GM12878 (cell line): ENCODE measurements at regions not wholly inside any gene's neighbourhood (a gene's known extent, or its start where the extent isn't known, plus 50 kb on each side); places are given as distances from the start of the nearest gene placed in this dataset.

Experiments used
- ATAC-seq: fragments of 200-7000 bp; cut with Tn5 transposase; 3 replicates; pipeline ENCODE4 v1.9.1; 2020; ENCODE audit warnings: mild to moderate bottlenecking, moderate library complexity
- BruUV-seq: library from RNA; stranded (reverse); fragments of 400-500 nt; replicated peaks from 2 replicates; lab custom pipeline; 2021; lab: Mats Ljungman, UMichigan
- CTCF ChIA-PET: fragments of 300-600 bp; sonication (Branson Sonifier 250); formaldehyde crosslinking; extraction: SDS; loops from one replicate; lab custom pipeline; 2021; ENCODE audit warnings: inconsistent platforms; lab: Yijun Ruan, JAX
- POLR2A ChIA-PET: fragments of 350-600 bp; formaldehyde crosslinking; extraction: SDS; loops from one replicate; lab custom pipeline; 2021; ENCODE audit warnings: inconsistent platforms; lab: Charles Lee
- RAD21 ChIA-PET: fragments of 300-600 bp; sonication (Branson Sonifier 250); formaldehyde crosslinking; loops from one replicate; lab custom pipeline; 2023; ENCODE audit warnings: antibody characterized with exemption; ENCODE audit not compliant: unreplicated experiment; lab: Charles Lee
- SMC1A ChIA-PET: fragments of 300-600 bp; sonication (Branson Sonifier 250); formaldehyde crosslinking; loops from one replicate; lab custom pipeline; 2023; ENCODE audit not compliant: unreplicated experiment, uncharacterized antibody; lab: Charles Lee
- DNase-seq: peaks from one replicate; pipeline ENCODE4 v3.0.0-alpha.2; 2011; ENCODE audit warnings: low read depth, low spot score
- FAIRE-seq: peaks from 3 replicates; lab custom pipeline; 2011; peaks lifted over from hg19 to GRCh38; lab: Jason Lieb, UNC
- H2AFZ ChIP-seq: 2 replicates; pipeline ENCODE4 v1.6.0; 2011; ENCODE audit warnings: low read depth, low read length, control low read depth; ENCODE audit not compliant: control insufficient read depth
- H3K27ac ChIP-seq: 2 replicates; pipeline ENCODE4 v1.5.1; 2011; ENCODE audit warnings: control low read depth; ENCODE audit not compliant: control insufficient read depth, insufficient read depth
- H3K27me3 ChIP-seq, 2 experiments: replicated peaks in 1 of 2; 2 replicates each; pipeline versions ENCODE4 v1.6.0 to v1.6.1; 2011; ENCODE audit warnings: low read length in 1 of 2; ENCODE audit not compliant: control insufficient read depth in 2 of 2, insufficient read depth in 2 of 2
- H3K36me3 ChIP-seq, 2 experiments: 2 replicates each; pipeline ENCODE4 v1.5.1; 2011; ENCODE audit warnings: low read length in 1 of 2; ENCODE audit not compliant: control insufficient read depth in 2 of 2, insufficient read depth in 2 of 2
- H3K4me1 ChIP-seq: 2 replicates; pipeline ENCODE4 v1.6.1; 2011; ENCODE audit warnings: mild to moderate bottlenecking, low read length, moderate library complexity, mixed read lengths; ENCODE audit not compliant: control insufficient read depth, insufficient read depth
- H3K4me2 ChIP-seq: 2 replicates; pipeline ENCODE4 v1.6.0; 2011; ENCODE audit warnings: control low read depth; ENCODE audit not compliant: control insufficient read depth, insufficient read depth
- H3K4me3 ChIP-seq: fragments of 200-600 bp; sonication (generic); 2 replicates; pipeline ENCODE4 v1.5.1; 2016
- H3K79me2 ChIP-seq: 2 replicates; pipeline ENCODE4 v1.6.0; 2011; ENCODE audit warnings: low read length; ENCODE audit not compliant: control insufficient read depth, insufficient read depth
- H3K9ac ChIP-seq: 2 replicates; pipeline ENCODE4 v1.8.0; 2011; ENCODE audit warnings: low read length, control low read depth, mixed read lengths; ENCODE audit not compliant: control insufficient read depth, insufficient read depth
- H3K9me3 ChIP-seq: replicated peaks from 3 replicates; pipeline ENCODE4 v1.5.1; 2011; ENCODE audit warnings: mild to moderate bottlenecking, low read length; ENCODE audit not compliant: control insufficient read depth, insufficient read depth
- H4K20me1 ChIP-seq: 2 replicates; pipeline ENCODE4 v1.6.0; 2011; ENCODE audit not compliant: control insufficient read depth, insufficient read depth
- CBX5 ChIP-seq: sonication (generic); IDR thresholded peaks from 2 replicates; pipeline ENCODE4 v1.6.1; 2016; ENCODE audit warnings: low read depth, moderate library complexity, mild to moderate bottlenecking, inconsistent platforms
- DPF2 ChIP-seq: fragments of 450-650 bp; IDR thresholded peaks from 2 replicates; pipeline ENCODE4 v1.6.1; 2017; ENCODE audit warnings: mild to moderate bottlenecking
- E4F1 ChIP-seq: fragments of 450-650 bp; IDR thresholded peaks from 2 replicates; pipeline ENCODE4 v1.6.1; 2018; ENCODE audit warnings: borderline replicate concordance, mild to moderate bottlenecking; ENCODE audit not compliant: partially characterized antibody
- HDAC2 ChIP-seq: fragments of 200-600 bp; sonication (generic); IDR thresholded peaks from 2 replicates; pipeline ENCODE4 v1.6.1; 2017
- PBX3 ChIP-seq: IDR thresholded peaks from 2 replicates; pipeline ENCODE4 v1.6.1; 2011; ENCODE audit warnings: mild to moderate bottlenecking, low read depth, low read length, moderate library complexity; ENCODE audit not compliant: insufficient replicate concordance
- RB1 ChIP-seq: fragments of 450-650 bp; formaldehyde crosslinking; IDR thresholded peaks from 2 replicates; pipeline ENCODE4 v1.6.1; 2017; ENCODE audit warnings: mild to moderate bottlenecking, borderline replicate concordance
- RELA ChIP-seq: fragments of 450-650 bp; IDR thresholded peaks from 2 replicates; pipeline ENCODE4 v1.8.0; 2014; ENCODE audit warnings: borderline replicate concordance; ENCODE audit not compliant: partially characterized antibody
- SIN3A ChIP-seq: IDR thresholded peaks from 2 replicates; pipeline ENCODE4 v1.6.1; 2012; ENCODE audit warnings: low read depth, low read length, improper control_type of control experiment
- SKIL ChIP-seq: fragments of 450-650 bp; IDR thresholded peaks from 2 replicates; pipeline ENCODE4 v1.6.1; 2017; ENCODE audit warnings: mild to moderate bottlenecking, low read depth, inconsistent platforms; ENCODE audit not compliant: poor library complexity, severe bottlenecking
- SMAD5 ChIP-seq: IDR thresholded peaks from 2 replicates; pipeline ENCODE4 v1.6.1; 2016; ENCODE audit warnings: antibody characterized with exemption, low read depth
- ZBTB33 ChIP-seq: fragments of 450-650 bp; IDR thresholded peaks from 2 replicates; pipeline ENCODE4 v1.6.1; 2017; ENCODE audit warnings: mild to moderate bottlenecking
- WGBS: methylation state at CpG from one replicate; pipeline ENCODE4 v1.1.6; 2016; ENCODE audit warnings: low lambda C conversion rate; ENCODE audit not compliant: insufficient replicate concordance, insufficient coverage; ENCODE audit errors: missing lambda C conversion rate; 5-methylcytosine and 5-hydroxymethylcytosine counted together
- in situ Hi-C: fragments of 300-500 bp; cut with MboI; formaldehyde crosslinking; loops from 9 replicates; pipeline ENCODE4 v1.14.3; 2018; ENCODE audit warnings: mixed read lengths
- intact Hi-C: fragments of 100-400 bp; cut with micrococcal nuclease; formaldehyde crosslinking; loops from one replicate; pipeline ENCODE4 v1.14.2; 2022; ENCODE audit not compliant: unreplicated experiment

- in situ Hi-C loops = no loop called here
- intact Hi-C loops = no loop called here
- 0% methylated on average over 1 of the region's 1 CpG for WGBS
- H3K79me2 ChIP-seq = no peaks in the 10 kb centered on the region
- H3K4me1 ChIP-seq = no peaks in the 10 kb centered on the region
- H3K27ac ChIP-seq = no peak overlapping the region
- no peak overlapping the region for H3K4me2 ChIP-seq
- RAD21 ChIA-PET = no interaction called here
- H3K9ac ChIP-seq = no peak overlapping the region
- no peaks in the 10 kb centered on the region for H4K20me1 ChIP-seq
- BruUV-seq = no TSS peak
- no peak for FAIRE-seq
- H2AFZ ChIP-seq = no peak overlapping the region
- H3K27me3 ChIP-seq = no peaks in the 10 kb centered on the region
- TF ChIP-seq E4F1 (no peak), SKIL (no peak), CBX5 (no peak), SIN3A (no peak), RELA (no peak), ZBTB33 (no peak), PBX3 (no peak), DPF2 (no peak), HDAC2 (no peak), RB1 (no peak), SMAD5 (no peak)
- ATAC-seq = no peak
- POLR2A ChIA-PET = no interaction called here
- no peaks in the 10 kb centered on the region for H3K36me3 ChIP-seq
- H3K4me3 ChIP-seq = no peak overlapping the region
- SMC1A ChIA-PET = no interaction called here
- H3K9me3 ChIP-seq = no peaks in the 10 kb centered on the region
- CTCF ChIA-PET = no interaction called here
- no peak for DNase-seq
Observed at GRCh38 chr11:29959488-29959887, 57.3 kb downstream of the KCNA4 start.
